ENCODE measurements at regions not wholly inside any gene's neighbourhood (a gene's known extent, or its start where the extent isn't known, plus 50 kb on each side); places are given as distances from the start of the nearest gene placed in this dataset.

DNA sequence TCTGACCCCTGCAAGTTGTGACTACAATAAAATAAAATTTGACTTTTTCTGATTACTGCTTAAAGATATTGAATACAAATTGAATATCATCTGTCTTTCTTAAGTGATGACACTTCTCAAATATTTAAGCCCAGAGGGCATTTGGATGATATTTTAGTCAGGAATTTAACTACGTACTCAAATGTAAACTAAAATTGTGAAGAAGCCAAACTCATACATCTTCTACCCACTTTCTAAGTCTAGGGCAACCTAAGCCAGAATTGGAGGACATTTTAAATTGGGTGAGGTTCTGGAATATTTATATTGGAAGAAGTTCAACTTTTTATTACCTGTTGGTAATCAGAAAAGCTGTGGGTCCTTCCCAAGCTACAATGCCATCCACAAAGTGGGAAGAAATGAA, 149.1 kb upstream of the WDR11 start (continued):
- TF ChIP-seq, protein P1, sequence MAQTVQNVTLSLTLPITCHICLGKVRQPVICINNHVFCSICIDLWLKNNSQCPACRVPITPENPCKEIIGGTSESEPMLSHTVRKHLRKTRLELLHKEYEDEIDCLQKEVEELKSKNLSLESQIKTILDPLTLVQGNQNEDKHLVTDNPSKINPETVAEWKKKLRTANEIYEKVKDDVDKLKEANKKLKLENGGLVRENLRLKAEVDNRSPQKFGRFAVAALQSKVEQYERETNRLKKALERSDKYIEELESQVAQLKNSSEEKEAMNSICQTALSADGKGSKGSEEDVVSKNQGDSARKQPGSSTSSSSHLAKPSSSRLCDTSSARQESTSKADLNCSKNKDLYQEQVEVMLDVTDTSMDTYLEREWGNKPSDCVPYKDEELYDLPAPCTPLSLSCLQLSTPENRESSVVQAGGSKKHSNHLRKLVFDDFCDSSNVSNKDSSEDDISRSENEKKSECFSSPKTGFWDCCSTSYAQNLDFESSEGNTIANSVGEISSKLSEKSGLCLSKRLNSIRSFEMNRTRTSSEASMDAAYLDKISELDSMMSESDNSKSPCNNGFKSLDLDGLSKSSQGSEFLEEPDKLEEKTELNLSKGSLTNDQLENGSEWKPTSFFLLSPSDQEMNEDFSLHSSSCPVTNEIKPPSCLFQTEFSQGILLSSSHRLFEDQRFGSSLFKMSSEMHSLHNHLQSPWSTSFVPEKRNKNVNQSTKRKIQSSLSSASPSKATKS (CRISPR knock-in tag; IDR thresholded peaks at IDR 0.05): no peak
- TF ChIP-seq PRPF4 (IDR thresholded peaks at IDR 0.05; ENCODE audit: low read depth, low read length, poor library complexity, severe bottlenecking): no peak
- no peak for TF ChIP-seq ONECUT2 (CRISPR knock-in tag; IDR thresholded peaks at IDR 0.05)
- TF ChIP-seq SAFB2 (CRISPR knock-in tag; IDR thresholded peaks at IDR 0.05; ENCODE audit: borderline replicate concordance, low read depth): no peak
- TF ChIP-seq RXRB (CRISPR knock-in tag; IDR thresholded peaks at IDR 0.05; ENCODE audit: borderline replicate concordance): no peak
- TF ChIP-seq HCFC1 (IDR thresholded peaks at IDR 0.05; ENCODE audit: low read depth, low read length): no peak
- no peak for TF ChIP-seq RORA (CRISPR knock-in tag; IDR thresholded peaks at IDR 0.05)

- in situ Hi-C loops (cut with HindIII; ENCODE audit: extremely low pct_ligation_motif_present, low pct_unique_long_range_greater_than_20kb) (no loop called here), intact Hi-C loops (cut with micrococcal nuclease; ENCODE audit: unreplicated experiment) (no loop called here)
- Histone ChIP-seq H3K9me3 (ENCODE audit: low read length) (no peaks in the 10 kb centered on the region), H3K27me3 (ENCODE audit: control insufficient read depth in 1 of 2, insufficient read depth in 2 of 2, low read length in 2 of 2) (peaks cover 0 to 8% of the 10 kb centered on the region in 2 experiments; a peak in 1 of 5 replicates), H3K9ac (ENCODE audit: insufficient read depth, low read depth, low read length) (no peak overlapping the region), H3K36me3 (replicated peaks in 1 of 2; ENCODE audit: control insufficient read depth in 1 of 2, insufficient read depth in 2 of 2, low read length in 2 of 2) (no peaks in the 10 kb centered on the region), H4K20me1 (ENCODE audit: insufficient read depth, low read length) (no peaks in the 10 kb centered on the region), H3K4me3 (replicated peaks in 1 of 3; ENCODE audit: insufficient read depth in 1 of 3, low read depth in 2 of 3, low read length in 3 of 3) (no peak overlapping the region), H3K27ac (ENCODE audit: extremely low read length, insufficient read depth, low read length) (no peak overlapping the region), H3K4me1 (ENCODE audit: insufficient read depth, low read length) (no peaks in the 10 kb centered on the region), H3K79me2 (ENCODE audit: insufficient read depth, low read length) (no peaks in the 10 kb centered on the region), H2AFZ (ENCODE audit: low read length) (no peak overlapping the region), H3K4me2 (ENCODE audit: low read depth, low read length) (no peak overlapping the region)
- WGBS (ENCODE audit: low lambda C conversion rate): 1% methylated on average over 4 of the region's 4 CpGs
- ATAC-seq (no peak), FAIRE-seq (no peak), DNase-seq (ENCODE audit: low spot score) (no peak)
- ChIA-PET POLR2A (no interaction called here), CTCF (ENCODE audit: low intra/inter-chr PET ratio, low total read pairs) (no interaction called here)
- no TSS peak for BruUV-seq (replicated peaks)
- no peak for TF ChIP-seq FOXA3 (CRISPR knock-in tag; IDR thresholded peaks at IDR 0.05)
- TF ChIP-seq ZNF816 (CRISPR knock-in tag; IDR thresholded peaks at IDR 0.05; ENCODE audit: borderline replicate concordance): no peak
- no peak for TF ChIP-seq ZNF251 (CRISPR knock-in tag; IDR thresholded peaks at IDR 0.05)
- TF ChIP-seq ZNF333 (CRISPR knock-in tag; IDR thresholded peaks at IDR 0.05; ENCODE audit: borderline replicate concordance): no peak
- TF ChIP-seq, protein P2, sequence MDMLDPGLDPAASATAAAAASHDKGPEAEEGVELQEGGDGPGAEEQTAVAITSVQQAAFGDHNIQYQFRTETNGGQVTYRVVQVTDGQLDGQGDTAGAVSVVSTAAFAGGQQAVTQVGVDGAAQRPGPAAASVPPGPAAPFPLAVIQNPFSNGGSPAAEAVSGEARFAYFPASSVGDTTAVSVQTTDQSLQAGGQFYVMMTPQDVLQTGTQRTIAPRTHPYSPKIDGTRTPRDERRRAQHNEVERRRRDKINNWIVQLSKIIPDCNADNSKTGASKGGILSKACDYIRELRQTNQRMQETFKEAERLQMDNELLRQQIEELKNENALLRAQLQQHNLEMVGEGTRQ (IDR thresholded peaks at IDR 0.05; ENCODE audit: low read depth, low read length): no peak
- TF ChIP-seq, protein P2 (CRISPR knock-in tag; IDR thresholded peaks at IDR 0.05; ENCODE audit: borderline replicate concordance): no peak
- no peak for TF ChIP-seq ONECUT2 (CRISPR knock-in tag; IDR thresholded peaks at IDR 0.05)
- no peak for TF ChIP-seq ZNF124 (CRISPR knock-in tag; IDR thresholded peaks at IDR 0.05)
- no peak for TF ChIP-seq STAT5B (CRISPR knock-in tag; IDR thresholded peaks at IDR 0.05)
- no peak for TF ChIP-seq KAT7 (CRISPR knock-in tag; IDR thresholded peaks at IDR 0.05; ENCODE audit: borderline replicate concordance)
- TF ChIP-seq ARID5B (CRISPR knock-in tag; IDR thresholded peaks at IDR 0.05): no peak
- no peak for TF ChIP-seq SALL1 (CRISPR knock-in tag; IDR thresholded peaks at IDR 0.05)
Measured at GRCh38 chr10:120705309-120705708, 145.9 kb upstream of the WDR11 start.
